SK-N-SH (cell line): ENCODE measurements at regions not wholly inside any gene's neighbourhood (a gene's known extent, or its start where the extent isn't known, plus 50 kb on each side); places are given as distances from the start of the nearest gene placed in this dataset.

Experiments
- CTCF ChIA-PET: fragments of 300-600, 350-600 bp; formaldehyde crosslinking; extraction: SDS; loops from one replicate; lab custom pipeline; 2021; lab: Yijun Ruan, JAX
- POLR2A ChIA-PET: fragments of 350-600 bp; sonication (Branson Sonifier 250); formaldehyde crosslinking; extraction: SDS; loops from one replicate; lab custom pipeline; 2020; ENCODE audit warnings: antibody characterized with exemption, inconsistent platforms; lab: Yijun Ruan, JAX
- DNase-seq: peaks from one replicate; pipeline ENCODE4 v3.0.0; 2012
- H2AFZ ChIP-seq: fragments of 200-600 bp; sonication (generic); 2 replicates; pipeline ENCODE4 v1.8.1; 2016; ENCODE audit warnings: antibody characterized with exemption, mild to moderate bottlenecking, low read depth
- H3F3A ChIP-seq: fragments of 200-600 bp; sonication (generic); replicated peaks from 2 replicates; pipeline ENCODE3; 2016; ENCODE audit warnings: antibody characterized with exemption, mild to moderate bottlenecking; ENCODE audit not compliant: insufficient read depth
- H3K27ac ChIP-seq, 2 experiments: fragments of 200-500 bp in 1 of 2; fragments of 200-600 bp in 1 of 2; sonication (Bioruptor generic) in 1 of 2; sonication (generic), shearing (Covaris generic) in 1 of 2; 2 replicates each; pipeline versions ENCODE4 v1.5.1 to v1.6.1; 2014 to 2016; ENCODE audit warnings: low read depth in 2 of 2, inconsistent platforms in 1 of 2, low read length in 1 of 2, mild to moderate bottlenecking in 1 of 2, mixed read lengths in 1 of 2
- H3K27me3 ChIP-seq: fragments of 200-600 bp; sonication (generic), shearing (Covaris generic); 2 replicates; pipeline ENCODE4 v1.6.1; 2016; ENCODE audit warnings: mixed run types; ENCODE audit not compliant: insufficient read depth
- H3K36me3 ChIP-seq, 2 experiments: fragments of 200-500 bp in 1 of 2; fragments of 200-600 bp in 1 of 2; sonication (Bioruptor generic) in 1 of 2; sonication (generic) in 1 of 2; replicated peaks in 1 of 2; 2 replicates each; pipeline versions ENCODE3 to v1.5.1; 2014 to 2016; ENCODE audit warnings: low read length in 1 of 2, mild to moderate bottlenecking in 1 of 2; ENCODE audit not compliant: insufficient read depth in 2 of 2, control insufficient read depth in 1 of 2
- H3K4me1 ChIP-seq, 2 experiments: fragments of 200-500 bp in 1 of 2; fragments of 200-600 bp in 1 of 2; sonication (Bioruptor generic) in 1 of 2; sonication (generic), shearing (Covaris generic) in 1 of 2; 2 replicates each; pipeline versions ENCODE4 v1.5.1 to v1.6.1; 2014 to 2016; ENCODE audit warnings: low read depth in 1 of 2, low read length in 1 of 2, mixed run types in 1 of 2; ENCODE audit not compliant: insufficient read depth in 2 of 2, control insufficient read depth in 1 of 2
- H3K4me2 ChIP-seq: fragments of 200-600 bp; sonication (generic), shearing (Covaris generic); 2 replicates; pipeline ENCODE4 v1.6.1; 2017; ENCODE audit warnings: mixed run types
- H3K4me3 ChIP-seq, 2 experiments: fragments of 200-500 bp in 1 of 2; fragments of 200-600 bp in 1 of 2; sonication (Bioruptor generic) in 1 of 2; sonication (generic), shearing (Covaris generic) in 1 of 2; 2 replicates each; pipeline versions ENCODE4 v1.5.1 to v1.8.1; 2014 to 2016; ENCODE audit warnings: low read depth in 2 of 2, inconsistent platforms in 1 of 2, low read length in 1 of 2, mild to moderate bottlenecking in 1 of 2, mixed read lengths in 1 of 2, moderate library complexity in 1 of 2
- H3K79me2 ChIP-seq: fragments of 200-600 bp; sonication (generic); 2 replicates; pipeline ENCODE4 v1.8.1; 2017; ENCODE audit warnings: mild to moderate bottlenecking; ENCODE audit not compliant: insufficient read depth
- H3K9ac ChIP-seq: fragments of 200-600 bp; sonication (generic); 2 replicates; pipeline ENCODE4 v1.6.1; 2017; ENCODE audit warnings: mixed run types
- H3K9me2 ChIP-seq: fragments of 200-600 bp; sonication (generic); 2 replicates; pipeline ENCODE4 v1.6.1; 2017; ENCODE audit warnings: mixed run types
- H3K9me3 ChIP-seq: fragments of 200-600 bp; sonication (generic); 2 replicates; pipeline ENCODE4 v1.6.1; 2017; ENCODE audit warnings: mixed run types, mild to moderate bottlenecking, moderate library complexity
- H4K20me1 ChIP-seq: fragments of 200-600 bp; sonication (generic); 2 replicates; pipeline ENCODE4 v1.6.1; 2017; ENCODE audit warnings: mild to moderate bottlenecking, mixed run types; ENCODE audit not compliant: insufficient read depth
- CTCF ChIP-seq: fragments of 200-600 bp; sonication (generic); IDR thresholded peaks from 2 replicates; pipeline ENCODE4 v1.6.1; 2017; ENCODE audit warnings: antibody characterized with exemption, mild to moderate bottlenecking, moderate library complexity
- EP300 ChIP-seq, 2 experiments: IDR thresholded peaks; 2 replicates each; pipeline versions ENCODE4 v1.4.0 to v1.6.1; 2012; ENCODE audit warnings: borderline replicate concordance in 1 of 2, low read depth in 1 of 2, low read length in 1 of 2
- FOSL2 ChIP-seq: IDR thresholded peaks from 2 replicates; pipeline ENCODE4 v1.4.0; 2012; ENCODE audit warnings: low read depth, mild to moderate bottlenecking, moderate library complexity, borderline replicate concordance
- FOXJ3 ChIP-seq: sonication (generic); formaldehyde crosslinking; IDR thresholded peaks from 2 replicates; pipeline ENCODE4 v1.5.1; 2020; ENCODE audit warnings: mild to moderate bottlenecking, missing genetic modification reagents
- MXI1 ChIP-seq: IDR thresholded peaks from 2 replicates; pipeline ENCODE4 v1.6.1; 2012; ENCODE audit warnings: mild to moderate bottlenecking, low read depth, low read length, improper control_type of control experiment
- NFIC ChIP-seq: IDR thresholded peaks from 2 replicates; pipeline ENCODE4 v1.4.0; 2012; ENCODE audit warnings: borderline replicate concordance
- RFX5 ChIP-seq: IDR thresholded peaks from 2 replicates; pipeline ENCODE4 v1.6.1; 2012; ENCODE audit warnings: mild to moderate bottlenecking, improper control_type of control experiment, low read length
- TEAD4 ChIP-seq: IDR thresholded peaks from 2 replicates; pipeline ENCODE4 v1.4.0; 2012; ENCODE audit warnings: mild to moderate bottlenecking, borderline replicate concordance; ENCODE audit not compliant: insufficient read depth
- USF1 ChIP-seq: IDR thresholded peaks from 2 replicates; pipeline ENCODE4 v1.4.0; 2012; ENCODE audit warnings: low read depth, borderline replicate concordance
- YY1 ChIP-seq: IDR thresholded peaks from 2 replicates; pipeline ENCODE4 v1.4.0; 2012; ENCODE audit warnings: low read depth, mild to moderate bottlenecking
- WGBS: methylation state at CpG from one replicate; pipeline ENCODE4 v1.1.6; 2017; ENCODE audit warnings: low lambda C conversion rate; 5-methylcytosine and 5-hydroxymethylcytosine counted together
- TF ChIP-seq, protein P1 (sequence below): IDR thresholded peaks from 2 replicates; pipeline ENCODE4 v1.6.1; 2012; ENCODE audit warnings: mild to moderate bottlenecking, low read depth, low read length, moderate library complexity

- TF ChIP-seq, protein P1, sequence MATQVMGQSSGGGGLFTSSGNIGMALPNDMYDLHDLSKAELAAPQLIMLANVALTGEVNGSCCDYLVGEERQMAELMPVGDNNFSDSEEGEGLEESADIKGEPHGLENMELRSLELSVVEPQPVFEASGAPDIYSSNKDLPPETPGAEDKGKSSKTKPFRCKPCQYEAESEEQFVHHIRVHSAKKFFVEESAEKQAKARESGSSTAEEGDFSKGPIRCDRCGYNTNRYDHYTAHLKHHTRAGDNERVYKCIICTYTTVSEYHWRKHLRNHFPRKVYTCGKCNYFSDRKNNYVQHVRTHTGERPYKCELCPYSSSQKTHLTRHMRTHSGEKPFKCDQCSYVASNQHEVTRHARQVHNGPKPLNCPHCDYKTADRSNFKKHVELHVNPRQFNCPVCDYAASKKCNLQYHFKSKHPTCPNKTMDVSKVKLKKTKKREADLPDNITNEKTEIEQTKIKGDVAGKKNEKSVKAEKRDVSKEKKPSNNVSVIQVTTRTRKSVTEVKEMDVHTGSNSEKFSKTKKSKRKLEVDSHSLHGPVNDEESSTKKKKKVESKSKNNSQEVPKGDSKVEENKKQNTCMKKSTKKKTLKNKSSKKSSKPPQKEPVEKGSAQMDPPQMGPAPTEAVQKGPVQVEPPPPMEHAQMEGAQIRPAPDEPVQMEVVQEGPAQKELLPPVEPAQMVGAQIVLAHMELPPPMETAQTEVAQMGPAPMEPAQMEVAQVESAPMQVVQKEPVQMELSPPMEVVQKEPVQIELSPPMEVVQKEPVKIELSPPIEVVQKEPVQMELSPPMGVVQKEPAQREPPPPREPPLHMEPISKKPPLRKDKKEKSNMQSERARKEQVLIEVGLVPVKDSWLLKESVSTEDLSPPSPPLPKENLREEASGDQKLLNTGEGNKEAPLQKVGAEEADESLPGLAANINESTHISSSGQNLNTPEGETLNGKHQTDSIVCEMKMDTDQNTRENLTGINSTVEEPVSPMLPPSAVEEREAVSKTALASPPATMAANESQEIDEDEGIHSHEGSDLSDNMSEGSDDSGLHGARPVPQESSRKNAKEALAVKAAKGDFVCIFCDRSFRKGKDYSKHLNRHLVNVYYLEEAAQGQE: no peak
- TF ChIP-seq FOXJ3 (CRISPR knock-in tag) (no peak), USF1 (no peak)
Measured at GRCh38 chr10:21041763-21042458, 144.8 kb upstream of the NEBL start (continued).

DNA sequence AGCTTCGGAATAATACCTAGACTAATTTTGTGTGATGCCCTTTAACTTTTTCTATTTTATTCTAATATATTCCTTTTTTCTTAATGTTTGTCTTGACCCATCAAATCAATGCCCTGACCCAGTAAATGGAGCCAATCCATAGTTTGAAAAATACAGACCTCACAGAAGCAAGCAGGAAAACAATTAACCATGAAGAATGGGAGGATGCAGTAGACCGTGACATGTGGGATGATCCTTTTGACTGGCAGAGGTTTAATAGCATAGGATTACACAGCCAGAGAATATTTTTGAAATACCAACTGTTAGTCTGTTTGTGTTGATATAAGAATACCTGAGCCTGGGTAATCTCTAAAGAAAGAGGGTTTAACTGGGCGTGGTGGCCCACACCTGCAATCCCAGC lies 142.6 kb upstream of the NEBL start:
- H3K9ac ChIP-seq: no peak overlapping the region
- no peak overlapping the region for H2AFZ ChIP-seq
- no peaks in the 10 kb centered on the region for H3K36me3 ChIP-seq
- 62% methylated on average over 3 of the region's 3 CpGs for WGBS
- H3K9me2 ChIP-seq: no peaks in the 10 kb centered on the region
- H4K20me1 ChIP-seq: no peaks in the 10 kb centered on the region
- DNase-seq: no peak
- no peak overlapping the region for H3K4me3 ChIP-seq
- no peak for TF ChIP-seq NFIC
- no peak for TF ChIP-seq TEAD4
- no peak for TF ChIP-seq EP300 (IDR thresholded peaks at IDR 0.05; ENCODE audit: borderline replicate concordance in 1 of 2, low read depth in 1 of 2, low read length in 1 of 2)
- no peak for TF ChIP-seq YY1
- TF ChIP-seq, protein P1: no peak
- TF ChIP-seq RFX5: no peak
- no peak for TF ChIP-seq FOSL2
- TF ChIP-seq MXI1: no peak
- TF ChIP-seq CTCF: no peak
- no peak overlapping the region for H3K27ac ChIP-seq
- peaks cover 0 to 8% of the 10 kb centered on the region in 2 experiments; a peak in 2 of 4 replicates for H3K4me1 ChIP-seq
- no peaks in the 10 kb centered on the region for H3K79me2 ChIP-seq
- no peak overlapping the region for H3K4me2 ChIP-seq
- no peaks in the 10 kb centered on the region for H3F3A ChIP-seq
- ChIA-PET POLR2A (no interaction called here), CTCF (no interaction called here)
- H3K9me3 ChIP-seq: no peaks in the 10 kb centered on the region
- H3K27me3 ChIP-seq: no peaks in the 10 kb centered on the region
